Suprapubic skin (tissue), 3 donors: ENCODE measurements at regions not wholly inside any gene's neighbourhood (a gene's known extent, or its start where the extent isn't known, plus 50 kb on each side); places are given as distances from the start of the nearest gene placed in this dataset.

Experiments used
- CTCF ChIP-seq, 2 donors: fragments of 200-600 bp in 1 of 2; fragments of 450-650 bp in 1 of 2; sonication (generic) in 1 of 2; IDR thresholded peaks; one replicate each; pipeline ENCODE4 v1.5.1; 2016 to 2019; ENCODE audit warnings: antibody characterized with exemption in 2 of 2, mild to moderate bottlenecking in 1 of 2, moderate library complexity in 1 of 2
- EP300 ChIP-seq: sonication (generic); formaldehyde crosslinking; IDR thresholded peaks from one replicate; pipeline ENCODE4 v1.6.1; 2017; ENCODE audit warnings: antibody characterized with exemption
- POLR2A ChIP-seq, 2 donors: fragments of 450-650 bp; IDR thresholded peaks; one replicate each; pipeline ENCODE4 v1.6.1; 2017; ENCODE audit warnings: antibody characterized with exemption in 2 of 2, mild to moderate bottlenecking in 2 of 2, moderate library complexity in 2 of 2

GRCh38 chr14:42004321-42004720, 397.6 kb downstream of the LRFN5 start:
- TF ChIP-seq EP300 (no peak), POLR2A (IDR thresholded peaks at IDR 0.05) (no peak), CTCF (IDR thresholded peaks at IDR 0.05) (no peak)
